ENCODE measurements at regions not wholly inside any gene's neighbourhood (a gene's known extent, or its start where the extent isn't known, plus 50 kb on each side); places are given as distances from the start of the nearest gene placed in this dataset.

- Histone ChIP-seq H3K27me3 (no peaks in the 10 kb centered on the region), H3K36me3 (ENCODE audit: low read depth, missing control alignments) (no peaks in the 10 kb centered on the region), H3K27ac (no peak overlapping the region), H3K4me3 (no peak overlapping the region), H3K9me3 (no peaks in the 10 kb centered on the region), H3K4me1 (peaks cover 12% of the 10 kb centered on the region)
- DNase-seq: no peak
- WGBS, 2 donors: 93 to 99% methylated on average over 4 of the region's 4 CpGs
- intact Hi-C loops (cut with DNase I; ENCODE audit: low total_unique reads): no loop called here
- TF ChIP-seq CTCF (IDR thresholded peaks at IDR 0.05): no peak
- TF ChIP-seq POLR2A (IDR thresholded peaks at IDR 0.05): no peak
These were observed 119.2 kb downstream of the MYCN start for GRCh38 chr2:16059393-16060016.

GRCh38 chr2:16058747-16059358, 118.5 kb downstream of the MYCN start:
- DNase-seq: no peak
- no peaks in the 10 kb centered on the region for H3K36me3 ChIP-seq (ENCODE audit: low read depth, missing control alignments)
- TF ChIP-seq POLR2A (IDR thresholded peaks at IDR 0.05) (no peak), CTCF (IDR thresholded peaks at IDR 0.05) (no peak)
- H3K4me1 ChIP-seq: peaks cover 12% of the 10 kb centered on the region
- no peak overlapping the region for H3K4me3 ChIP-seq
- WGBS, 2 donors: 98 to 100% methylated on average over 3 of the region's 3 CpGs
- H3K27me3 ChIP-seq: no peaks in the 10 kb centered on the region
- H3K9me3 ChIP-seq: no peaks in the 10 kb centered on the region
- intact Hi-C loops (cut with DNase I; ENCODE audit: low total_unique reads): no loop called here
- no peak overlapping the region for H3K27ac ChIP-seq

- Histone ChIP-seq H3K4me3 (no peak overlapping the region), H3K27me3 (no peaks in the 10 kb centered on the region), H3K9me3 (no peaks in the 10 kb centered on the region), H3K27ac (no peak overlapping the region), H3K36me3 (ENCODE audit: low read depth, missing control alignments) (no peaks in the 10 kb centered on the region), H3K4me1 (peaks cover 12% of the 10 kb centered on the region)
- no peak for TF ChIP-seq CTCF (IDR thresholded peaks at IDR 0.05)
- no peak for TF ChIP-seq POLR2A (IDR thresholded peaks at IDR 0.05)
- no peak for DNase-seq
- 94% methylated on average over 4 to 6 of the region's 6 CpGs for WGBS, 2 donors
- intact Hi-C loops (cut with DNase I; ENCODE audit: low total_unique reads): no loop called here
These were observed 117.9 kb downstream of the MYCN start for GRCh38 chr2:16058256-16058655.

- intact Hi-C loops (cut with DNase I; ENCODE audit: low total_unique reads): no loop called here
- no peaks in the 10 kb centered on the region for H3K9me3 ChIP-seq
- no peak for DNase-seq
- H3K36me3 ChIP-seq (ENCODE audit: low read depth, missing control alignments): no peaks in the 10 kb centered on the region
- H3K4me1 ChIP-seq: peaks cover 12% of the 10 kb centered on the region
- no peaks in the 10 kb centered on the region for H3K27me3 ChIP-seq
- 95 to 97% methylated on average over 8 to 10 of the region's 10 CpGs for WGBS, 2 donors
- H3K4me3 ChIP-seq: no peak overlapping the region
- TF ChIP-seq CTCF (IDR thresholded peaks at IDR 0.05) (no peak), POLR2A (IDR thresholded peaks at IDR 0.05) (no peak)
- no peak overlapping the region for H3K27ac ChIP-seq
These were observed 117.3 kb downstream of the MYCN start for GRCh38 chr2:16057661-16058060.
